CD4-positive, alpha-beta T cell treated with Interleukin-4 for 4 hours (primary cell): ENCODE measurements at regions not wholly inside any gene's neighbourhood (a gene's known extent, or its start where the extent isn't known, plus 50 kb on each side); places are given as distances from the start of the nearest gene placed in this dataset.

Source experiments
- DNase-seq: peaks from one replicate; pipeline ENCODE4 v3.0.0-alpha.2; 2020

- no peak for DNase-seq
These were observed 308.1 kb downstream of the LIG4 start for GRCh38 chr13:107907065-107907805.

- no peak for DNase-seq
These were observed 309.2 kb downstream of the LIG4 start for GRCh38 chr13:107906131-107906530.

- DNase-seq, result no peak
These were observed 313.3 kb downstream of the LIG4 start for GRCh38 chr13:107901996-107902562.

- no peak for DNase-seq
These were observed 314.1 kb downstream of the LIG4 start for GRCh38 chr13:107901230-107901629.

- no peak for DNase-seq
These were observed 314.6 kb downstream of the LIG4 start for GRCh38 chr13:107900775-107901174.

- DNase-seq, result no peak
These were observed 329.2 kb downstream of the LIG4 start for GRCh38 chr13:107886118-107886517.

GRCh38 chr13:107884564-107884963 lies 330.8 kb downstream of the LIG4 start:
- DNase-seq, result no peak

- no peak for DNase-seq
These were observed 331.7 kb downstream of the LIG4 start for GRCh38 chr13:107883561-107884175.

- no peak for DNase-seq
These were observed 332.4 kb downstream of the LIG4 start for GRCh38 chr13:107882708-107883560.

- DNase-seq, result no peak
These were observed 334.0 kb downstream of the LIG4 start for GRCh38 chr13:107881362-107881761.

GRCh38 chr13:107874456-107874855 lies 340.9 kb downstream of the LIG4 start:
- no peak for DNase-seq

GRCh38 chr13:107873926-107874325 lies 341.4 kb downstream of the LIG4 start:
- DNase-seq, result no peak

- DNase-seq, result no peak
These were observed 344.9 kb downstream of the LIG4 start for GRCh38 chr13:107870400-107870799.

GRCh38 chr13:107867701-107868661 lies 347.4 kb downstream of the LIG4 start:
- no peak for DNase-seq

GRCh38 chr13:107866941-107867623 lies 348.3 kb downstream of the LIG4 start:
- no peak for DNase-seq

GRCh38 chr13:107866032-107866940 lies 349.1 kb downstream of the LIG4 start:
- no peak for DNase-seq

GRCh38 chr13:107865643-107866031 lies 349.7 kb downstream of the LIG4 start:
- DNase-seq, result no peak

GRCh38 chr13:107865318-107865575 lies 350.1 kb downstream of the LIG4 start:
- no peak for DNase-seq

GRCh38 chr13:107864543-107865317 lies 350.6 kb downstream of the LIG4 start:
- DNase-seq, result no peak

- DNase-seq, result no peak
These were observed 355.1 kb downstream of the LIG4 start for GRCh38 chr13:107860284-107860683.
